Tibial artery (tissue), 4 donors: ENCODE measurements at regions not wholly inside any gene's neighbourhood (a gene's known extent, or its start where the extent isn't known, plus 50 kb on each side); places are given as distances from the start of the nearest gene placed in this dataset.

Experiments used
- DNase-seq, 2 donors: peaks; one replicate each; pipeline ENCODE4 v3.0.0-alpha.2; 2019
- H3K27ac ChIP-seq, 2 donors: fragments of 200-600 bp; sonication (generic) in 1 of 2; 1 replicate in 1 of 2; 2 replicates in 1 of 2; pipeline ENCODE4 v1.5.1; 2018 to 2019; ENCODE audit warnings: mild to moderate bottlenecking in 1 of 2
- H3K27me3 ChIP-seq, 2 donors: fragments of 200-600 bp; sonication (generic) in 1 of 2; one replicate each; pipeline versions ENCODE4 v1.5.1 to v1.6.0; 2016 to 2019
- H3K36me3 ChIP-seq, 3 donors: fragments of 200-600 bp; sonication (generic) in 2 of 3; one replicate each; pipeline ENCODE4 v1.5.1; 2016 to 2019; ENCODE audit warnings: mild to moderate bottlenecking in 2 of 3
- H3K4me1 ChIP-seq, 4 donors: fragments of 200-600 bp; sonication (generic) in 2 of 4; 1 replicate in 3 of 4; 2 replicates in 1 of 4; pipeline ENCODE4 v1.5.1; 2016 to 2019
- H3K4me3 ChIP-seq, 2 donors: fragments of 200-600 bp; sonication (generic) in 1 of 2; 1 replicate in 1 of 2; 2 replicates in 1 of 2; pipeline ENCODE4 v1.5.1; 2018 to 2019; ENCODE audit warnings: mild to moderate bottlenecking in 2 of 2
- H3K9me3 ChIP-seq, 3 donors: fragments of 200-600 bp; sonication (generic) in 1 of 3; one replicate each; pipeline ENCODE4 v1.5.1; 2016 to 2019
- CTCF ChIP-seq, 2 experiments: fragments of 200-600 bp in 1 of 2; fragments of 450-650 bp in 1 of 2; IDR thresholded peaks; one replicate each; pipeline ENCODE4 v1.5.1; 2017 to 2019; ENCODE audit warnings: antibody characterized with exemption in 2 of 2, mild to moderate bottlenecking in 1 of 2, moderate library complexity in 1 of 2
- intact Hi-C: fragments of 100-400 bp; cut with DNase I; formaldehyde crosslinking; loops from one replicate; pipeline ENCODE4 v1.15.0; 2023; ENCODE audit warnings: low total_unique reads

- DNase-seq: no peak
- Histone ChIP-seq H3K27me3 (no peaks in the 10 kb centered on the region), H3K27ac (no peak overlapping the region), H3K4me1 (peaks cover 0 to 43% (median 20%) of the 10 kb centered on the region in 4 donors), H3K36me3 (no peaks in the 10 kb centered on the region), H3K9me3 (no peaks in the 10 kb centered on the region), H3K4me3 (no peak overlapping the region)
- intact Hi-C loops: no loop called here
- no peak for TF ChIP-seq CTCF (IDR thresholded peaks at IDR 0.05)
These were observed 322.1 kb downstream of the SEC14L1 start for GRCh38 chr17:77462553-77463497.

- Histone ChIP-seq H3K4me3 (no peak overlapping the region), H3K9me3 (no peaks in the 10 kb centered on the region), H3K4me1 (peaks cover 0 to 35% (median 20%) of the 10 kb centered on the region in 4 donors), H3K27ac (no peak overlapping the region), H3K27me3 (no peaks in the 10 kb centered on the region), H3K36me3 (peaks cover 0 to 6% (median 0%) of the 10 kb centered on the region in 3 donors)
- DNase-seq: no peak
- intact Hi-C loops: no loop called here
- TF ChIP-seq CTCF (IDR thresholded peaks at IDR 0.05): no peak
These were observed 324.2 kb downstream of the SEC14L1 start for GRCh38 chr17:77464988-77465357.

GRCh38 chr17:77465358-77466041, 324.7 kb downstream of the SEC14L1 start:
- no peak overlapping the region for H3K27ac ChIP-seq

GRCh38 chr17:77466140-77466539, 325.4 kb downstream of the SEC14L1 start:
- no peaks in the 10 kb centered on the region for H3K9me3 ChIP-seq
- H3K36me3 ChIP-seq: peaks cover 0 to 10% (median 0%) of the 10 kb centered on the region in 3 donors
- no peak for DNase-seq
- H3K4me3 ChIP-seq: no peak overlapping the region
- H3K27me3 ChIP-seq: no peaks in the 10 kb centered on the region
- H3K27ac ChIP-seq: no peak overlapping the region
- H3K4me1 ChIP-seq: peaks cover 0 to 36% (median 22%) of the 10 kb centered on the region in 4 donors
- intact Hi-C loops: no loop called here
- no peak for TF ChIP-seq CTCF (IDR thresholded peaks at IDR 0.05)

More at GRCh38 chr17:77465358-77466041, 324.7 kb downstream of the SEC14L1 start:
- TF ChIP-seq CTCF (IDR thresholded peaks at IDR 0.05): no peak
- DNase-seq: peak; percentile 72 to 80
- intact Hi-C loops: no loop called here
- Histone ChIP-seq H3K36me3 (peaks cover 0 to 10% (median 0%) of the 10 kb centered on the region in 3 donors), H3K4me1 (peaks cover 0 to 32% (median 19%) of the 10 kb centered on the region in 4 donors), H3K4me3 (no peak overlapping the region), H3K27me3 (no peaks in the 10 kb centered on the region), H3K9me3 (no peaks in the 10 kb centered on the region)

- Histone ChIP-seq H3K4me3 (no peak overlapping the region), H3K9me3 (no peaks in the 10 kb centered on the region), H3K4me1 (peaks cover 0 to 42% (median 27%) of the 10 kb centered on the region in 4 donors), H3K27ac (no peak overlapping the region), H3K27me3 (no peaks in the 10 kb centered on the region), H3K36me3 (peaks cover 0 to 10% (median 0%) of the 10 kb centered on the region in 3 donors)
- intact Hi-C loops: no loop called here
- TF ChIP-seq CTCF (IDR thresholded peaks at IDR 0.05): no peak
- DNase-seq: no peak
These were observed 325.9 kb downstream of the SEC14L1 start for GRCh38 chr17:77466596-77467223.
